Mucosa of stomach (tissue), 1 donor: ENCODE measurements at regions not wholly inside any gene's neighbourhood (a gene's known extent, or its start where the extent isn't known, plus 50 kb on each side); places are given as distances from the start of the nearest gene placed in this dataset.

Source experiments
- H3K27me3 ChIP-seq: one replicate; pipeline ENCODE4 v1.7.0; 2013; ENCODE audit warnings: mild to moderate bottlenecking, low read length; ENCODE audit not compliant: control insufficient read depth, insufficient read depth
- H3K36me3 ChIP-seq: one replicate; pipeline ENCODE4 v1.7.0; 2013; ENCODE audit warnings: low read length; ENCODE audit not compliant: control insufficient read depth, insufficient read depth
- H3K4me1 ChIP-seq: one replicate; pipeline ENCODE4 v1.7.0; 2013; ENCODE audit warnings: mild to moderate bottlenecking, low read length; ENCODE audit not compliant: control insufficient read depth, insufficient read depth
- H3K4me3 ChIP-seq: one replicate; pipeline ENCODE4 v1.7.0; 2013; ENCODE audit warnings: low read length
- H3K9ac ChIP-seq: one replicate; pipeline ENCODE4 v1.7.0; 2013; ENCODE audit warnings: mild to moderate bottlenecking, low read length, moderate library complexity
- H3K9me3 ChIP-seq: one replicate; pipeline ENCODE4 v1.7.0; 2013; ENCODE audit warnings: mild to moderate bottlenecking, low read length, moderate library complexity; ENCODE audit not compliant: control insufficient read depth
- donor health status: Pancreatic carcinoma.

GRCh38 chr11:33646629-33647028, 54.0 kb downstream of the C11orf91 start:
- Histone ChIP-seq H3K9me3 (no peaks in the 10 kb centered on the region), H3K36me3 (no peaks in the 10 kb centered on the region), H3K9ac (no peak overlapping the region), H3K27me3 (no peaks in the 10 kb centered on the region), H3K4me1 (peaks cover 5% of the 10 kb centered on the region), H3K4me3 (no peak overlapping the region)

- Histone ChIP-seq H3K4me3 (no peak overlapping the region), H3K9me3 (no peaks in the 10 kb centered on the region), H3K4me1 (peaks cover 5% of the 10 kb centered on the region), H3K27me3 (no peaks in the 10 kb centered on the region), H3K9ac (no peak overlapping the region), H3K36me3 (no peaks in the 10 kb centered on the region)
These were observed 54.5 kb downstream of the C11orf91 start for GRCh38 chr11:33646168-33646567.

- no peaks in the 10 kb centered on the region for H3K27me3 ChIP-seq
- H3K4me3 ChIP-seq = no peak overlapping the region
- H3K9me3 ChIP-seq = no peaks in the 10 kb centered on the region
- H3K9ac ChIP-seq = no peak overlapping the region
- H3K36me3 ChIP-seq = no peaks in the 10 kb centered on the region
- H3K4me1 ChIP-seq = peaks cover 5% of the 10 kb centered on the region
These were observed 54.9 kb downstream of the C11orf91 start for GRCh38 chr11:33645686-33646085.

GRCh38 chr11:33643167-33643824, 57.3 kb downstream of the C11orf91 start:
- no peak overlapping the region for H3K4me3 ChIP-seq
- no peaks in the 10 kb centered on the region for H3K27me3 ChIP-seq
- no peaks in the 10 kb centered on the region for H3K9me3 ChIP-seq

GRCh38 chr11:33642461-33643166, 58.0 kb downstream of the C11orf91 start:
- Histone ChIP-seq H3K9me3 (no peaks in the 10 kb centered on the region), H3K4me1 (peaks cover 5% of the 10 kb centered on the region), H3K9ac (no peak overlapping the region), H3K27me3 (no peaks in the 10 kb centered on the region), H3K36me3 (no peaks in the 10 kb centered on the region), H3K4me3 (no peak overlapping the region)

More at GRCh38 chr11:33643167-33643824, 57.3 kb downstream of the C11orf91 start:
- no peak overlapping the region for H3K9ac ChIP-seq
- H3K4me1 ChIP-seq = peaks cover 5% of the 10 kb centered on the region
- no peaks in the 10 kb centered on the region for H3K36me3 ChIP-seq

GRCh38 chr11:33640730-33641371, 59.8 kb downstream of the C11orf91 start:
- H3K9me3 ChIP-seq = no peaks in the 10 kb centered on the region
- no peaks in the 10 kb centered on the region for H3K27me3 ChIP-seq
- H3K4me3 ChIP-seq = no peak overlapping the region
- peaks cover 5% of the 10 kb centered on the region for H3K4me1 ChIP-seq
- H3K36me3 ChIP-seq = no peaks in the 10 kb centered on the region
- no peak overlapping the region for H3K9ac ChIP-seq

GRCh38 chr11:33638608-33639007, 62.0 kb downstream of the C11orf91 start:
- H3K4me3 ChIP-seq = no peak overlapping the region
- no peak overlapping the region for H3K9ac ChIP-seq

GRCh38 chr11:33636104-33636503, 64.5 kb downstream of the C11orf91 start:
- Histone ChIP-seq H3K36me3 (no peaks in the 10 kb centered on the region), H3K9ac (no peak overlapping the region), H3K27me3 (no peaks in the 10 kb centered on the region), H3K4me3 (no peak overlapping the region), H3K4me1 (no peaks in the 10 kb centered on the region), H3K9me3 (no peaks in the 10 kb centered on the region)

More at GRCh38 chr11:33638608-33639007, 62.0 kb downstream of the C11orf91 start:
- Histone ChIP-seq H3K4me1 (peaks cover 5% of the 10 kb centered on the region), H3K36me3 (no peaks in the 10 kb centered on the region), H3K9me3 (no peaks in the 10 kb centered on the region), H3K27me3 (no peaks in the 10 kb centered on the region)

GRCh38 chr11:33635161-33635560, 65.5 kb downstream of the C11orf91 start:
- Histone ChIP-seq H3K9me3 (no peaks in the 10 kb centered on the region), H3K4me1 (no peaks in the 10 kb centered on the region), H3K4me3 (no peak overlapping the region), H3K36me3 (no peaks in the 10 kb centered on the region), H3K27me3 (no peaks in the 10 kb centered on the region), H3K9ac (no peak overlapping the region)

GRCh38 chr11:33634291-33634834, 66.3 kb downstream of the C11orf91 start:
- Histone ChIP-seq H3K9ac (no peak overlapping the region), H3K27me3 (no peaks in the 10 kb centered on the region), H3K9me3 (no peaks in the 10 kb centered on the region), H3K36me3 (no peaks in the 10 kb centered on the region), H3K4me3 (peak overlapping the region; percentile 10), H3K4me1 (no peaks in the 10 kb centered on the region)

GRCh38 chr11:33633251-33634003, 67.2 kb downstream of the C11orf91 start:
- Histone ChIP-seq H3K9ac (no peak overlapping the region), H3K4me3 (no peak overlapping the region), H3K9me3 (no peaks in the 10 kb centered on the region), H3K36me3 (no peaks in the 10 kb centered on the region), H3K4me1 (no peaks in the 10 kb centered on the region), H3K27me3 (no peaks in the 10 kb centered on the region)
